ENCODE measurements at regions not wholly inside any gene's neighbourhood (a gene's known extent, or its start where the extent isn't known, plus 50 kb on each side); places are given as distances from the start of the nearest gene placed in this dataset.

GRCh38 chr4:59341506-59341905 is 1858.6 kb upstream of the ADGRL3 start:
- TF ChIP-seq RAD21 (IDR thresholded peaks at IDR 0.05; ENCODE audit: low read depth) (no peak), ZBTB7A (IDR thresholded peaks at IDR 0.05; ENCODE audit: low read depth) (no peak), YY1 (IDR thresholded peaks at IDR 0.05; ENCODE audit: low read depth) (no peak), EP300 (IDR thresholded peaks at IDR 0.05; ENCODE audit: borderline replicate concordance) (no peak), EGR1 (IDR thresholded peaks at IDR 0.05) (no peak), CEBPB (IDR thresholded peaks at IDR 0.05) (no peak), TCF12 (IDR thresholded peaks at IDR 0.05; ENCODE audit: low read depth) (no peak), TAF1 (IDR thresholded peaks at IDR 0.05; ENCODE audit: low read depth) (no peak)

All from Ishikawa (cell line).